ENCODE measurements at regions not wholly inside any gene's neighbourhood (a gene's known extent, or its start where the extent isn't known, plus 50 kb on each side); places are given as distances from the start of the nearest gene placed in this dataset.

DNA sequence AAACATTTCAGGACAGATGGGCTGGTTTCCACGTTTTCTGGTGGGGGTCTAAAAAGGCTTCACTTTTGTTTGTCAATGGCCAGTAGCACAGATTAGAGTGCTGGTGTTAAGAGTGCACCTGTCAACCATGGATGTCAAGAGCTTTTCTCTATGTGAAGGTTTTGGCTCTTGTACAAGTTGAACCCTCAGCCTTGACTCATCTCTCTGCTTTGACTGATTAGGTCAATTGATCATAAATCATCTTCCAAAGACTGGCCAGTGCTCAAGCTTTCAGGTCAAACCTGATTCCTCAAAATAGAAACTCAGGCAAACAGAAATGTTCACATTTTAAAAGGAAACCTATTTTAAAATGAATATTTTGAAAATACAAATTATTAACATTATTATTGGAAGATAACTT is 59.6 kb upstream of the SP4 start:
- ATAC-seq (ENCODE audit: low read depth) (no peak), DNase-seq (no peak)
- H3K14ac ChIP-seq (replicated peaks; ENCODE audit: low read depth, low read length) = no peak overlapping the region
- in situ Hi-C loops (cut with MboI; ENCODE audit: low sequenced_read_pairs) (no loop called here), dilution Hi-C loops (cut with HindIII; ENCODE audit: low sequenced_read_pairs, unreplicated experiment) (no loop called here), intact Hi-C loops (cut with micrococcal nuclease) (no loop called here)
- ChIA-PET POLR2A (ENCODE audit: unreplicated experiment) (no interaction called here), CTCF (no interaction called here)
- no peak overlapping the region for H2AFZ ChIP-seq (replicated peaks; ENCODE audit: low read length, poor library complexity)
- no CpG with 5 or more reads among the region's 1 CpG for WGBS, 2 experiments (ENCODE audit: extremely low coverage in 2 of 2, insufficient read length in 1 of 2)
- no peak overlapping the region for H3K56ac ChIP-seq (ENCODE audit: extremely low read depth, insufficient read depth, low read length)
- H2BK20ac ChIP-seq (ENCODE audit: low read depth, low read length) = no peak overlapping the region
- BruUV-seq (replicated peaks) = no TSS peak
- H4K91ac ChIP-seq (ENCODE audit: insufficient read depth, low read depth, low read length) = no peak overlapping the region
- H4K8ac ChIP-seq (ENCODE audit: low read depth in 2 of 2, low read length in 2 of 2) = no peak overlapping the region
- no peaks in the 10 kb centered on the region for H4K20me1 ChIP-seq (ENCODE audit: insufficient read depth, low read length)
- H3K4me3 ChIP-seq (ENCODE audit: insufficient read depth, low read depth, low read length) = no peak overlapping the region
- H2BK120ac ChIP-seq (ENCODE audit: low read depth, low read length) = no peak overlapping the region
- no peak overlapping the region for H4K5ac ChIP-seq (ENCODE audit: low read depth, low read length)
- no peak overlapping the region for H2AK5ac ChIP-seq (ENCODE audit: low read depth, low read length)
- H3K36me3 ChIP-seq (ENCODE audit: control insufficient read depth, insufficient read depth, low read length) = no peaks in the 10 kb centered on the region
- no peak overlapping the region for H2BK5ac ChIP-seq (ENCODE audit: low read depth, low read length, poor library complexity, severe bottlenecking)
- no peaks in the 10 kb centered on the region for H3K9me3 ChIP-seq (ENCODE audit: control insufficient read depth, insufficient read depth, low read length)
- H3K79me1 ChIP-seq (ENCODE audit: low read depth in 1 of 2, low read length in 2 of 2) = no peaks in the 10 kb centered on the region
- H3K27ac ChIP-seq (ENCODE audit: insufficient read depth, low read length) = no peak overlapping the region
- no peak overlapping the region for H3K23ac ChIP-seq (ENCODE audit: low read depth, low read length)
- H3K4ac ChIP-seq (ENCODE audit: low read depth, low read length) = no peak overlapping the region
- no peaks in the 10 kb centered on the region for H3K27me3 ChIP-seq (ENCODE audit: control insufficient read depth, insufficient read depth, low read length)
- no peak overlapping the region for H3K4me2 ChIP-seq (ENCODE audit: low read depth, low read length)
- H2AK9ac ChIP-seq (replicated peaks; ENCODE audit: low read depth, low read length, poor library complexity) = no peak overlapping the region
- no peak overlapping the region for H2BK15ac ChIP-seq (ENCODE audit: low read depth, low read length)
- TF ChIP-seq RFX5 (IDR thresholded peaks at IDR 0.05; ENCODE audit: low read depth, low read length) (no peak), SMC3 (IDR thresholded peaks at IDR 0.05; ENCODE audit: low read depth, low read length) (no peak), MAZ (IDR thresholded peaks at IDR 0.05; ENCODE audit: borderline replicate concordance, low read depth, low read length) (no peak), MXI1 (IDR thresholded peaks at IDR 0.05; ENCODE audit: borderline replicate concordance, low read depth, low read length) (no peak), BHLHE40 (IDR thresholded peaks at IDR 0.05; ENCODE audit: low read depth, low read length) (no peak), MAFK (IDR thresholded peaks at IDR 0.05; ENCODE audit: low read depth, low read length) (no peak), CEBPB (IDR thresholded peaks at IDR 0.05; ENCODE audit: low read depth, low read length) (no peak), POLR2A (IDR thresholded peaks at IDR 0.05; ENCODE audit: low read depth, low read length) (no peak), CHD1 (IDR thresholded peaks at IDR 0.05; ENCODE audit: low read depth, low read length) (no peak), FOS (IDR thresholded peaks at IDR 0.05; ENCODE audit: low read depth, low read length) (no peak), RCOR1 (IDR thresholded peaks at IDR 0.05; ENCODE audit: insufficient replicate concordance, low read length) (no peak), RAD21 (IDR thresholded peaks at IDR 0.05; ENCODE audit: low read length) (no peak), NFE2L2 (IDR thresholded peaks at IDR 0.05; ENCODE audit: low read depth, low read length) (no peak)
- TF ChIP-seq, protein P1, sequence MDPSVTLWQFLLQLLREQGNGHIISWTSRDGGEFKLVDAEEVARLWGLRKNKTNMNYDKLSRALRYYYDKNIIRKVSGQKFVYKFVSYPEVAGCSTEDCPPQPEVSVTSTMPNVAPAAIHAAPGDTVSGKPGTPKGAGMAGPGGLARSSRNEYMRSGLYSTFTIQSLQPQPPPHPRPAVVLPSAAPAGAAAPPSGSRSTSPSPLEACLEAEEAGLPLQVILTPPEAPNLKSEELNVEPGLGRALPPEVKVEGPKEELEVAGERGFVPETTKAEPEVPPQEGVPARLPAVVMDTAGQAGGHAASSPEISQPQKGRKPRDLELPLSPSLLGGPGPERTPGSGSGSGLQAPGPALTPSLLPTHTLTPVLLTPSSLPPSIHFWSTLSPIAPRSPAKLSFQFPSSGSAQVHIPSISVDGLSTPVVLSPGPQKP (IDR thresholded peaks at IDR 0.05; ENCODE audit: borderline replicate concordance, low read depth, low read length) = no peak
- TF ChIP-seq, protein P2, sequence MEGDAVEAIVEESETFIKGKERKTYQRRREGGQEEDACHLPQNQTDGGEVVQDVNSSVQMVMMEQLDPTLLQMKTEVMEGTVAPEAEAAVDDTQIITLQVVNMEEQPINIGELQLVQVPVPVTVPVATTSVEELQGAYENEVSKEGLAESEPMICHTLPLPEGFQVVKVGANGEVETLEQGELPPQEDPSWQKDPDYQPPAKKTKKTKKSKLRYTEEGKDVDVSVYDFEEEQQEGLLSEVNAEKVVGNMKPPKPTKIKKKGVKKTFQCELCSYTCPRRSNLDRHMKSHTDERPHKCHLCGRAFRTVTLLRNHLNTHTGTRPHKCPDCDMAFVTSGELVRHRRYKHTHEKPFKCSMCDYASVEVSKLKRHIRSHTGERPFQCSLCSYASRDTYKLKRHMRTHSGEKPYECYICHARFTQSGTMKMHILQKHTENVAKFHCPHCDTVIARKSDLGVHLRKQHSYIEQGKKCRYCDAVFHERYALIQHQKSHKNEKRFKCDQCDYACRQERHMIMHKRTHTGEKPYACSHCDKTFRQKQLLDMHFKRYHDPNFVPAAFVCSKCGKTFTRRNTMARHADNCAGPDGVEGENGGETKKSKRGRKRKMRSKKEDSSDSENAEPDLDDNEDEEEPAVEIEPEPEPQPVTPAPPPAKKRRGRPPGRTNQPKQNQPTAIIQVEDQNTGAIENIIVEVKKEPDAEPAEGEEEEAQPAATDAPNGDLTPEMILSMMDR (conservative IDR thresholded peaks at IDR 0.05; ENCODE audit: low read depth, low read length) = no peak
- TF ChIP-seq, protein P3, sequence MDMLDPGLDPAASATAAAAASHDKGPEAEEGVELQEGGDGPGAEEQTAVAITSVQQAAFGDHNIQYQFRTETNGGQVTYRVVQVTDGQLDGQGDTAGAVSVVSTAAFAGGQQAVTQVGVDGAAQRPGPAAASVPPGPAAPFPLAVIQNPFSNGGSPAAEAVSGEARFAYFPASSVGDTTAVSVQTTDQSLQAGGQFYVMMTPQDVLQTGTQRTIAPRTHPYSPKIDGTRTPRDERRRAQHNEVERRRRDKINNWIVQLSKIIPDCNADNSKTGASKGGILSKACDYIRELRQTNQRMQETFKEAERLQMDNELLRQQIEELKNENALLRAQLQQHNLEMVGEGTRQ (IDR thresholded peaks at IDR 0.05; ENCODE audit: low read depth, low read length) = no peak
- H3K9ac ChIP-seq (ENCODE audit: low read depth, low read length) = no peak overlapping the region
- H3K4me1 ChIP-seq (ENCODE audit: control insufficient read depth, insufficient read depth, low read length) = no peaks in the 10 kb centered on the region
- no peaks in the 10 kb centered on the region for H3K9me1 ChIP-seq (ENCODE audit: insufficient read depth, low read length)
- no peak overlapping the region for H3K18ac ChIP-seq (ENCODE audit: low read depth, low read length)
